ENCODE measurements at regions not wholly inside any gene's neighbourhood (a gene's known extent, or its start where the extent isn't known, plus 50 kb on each side); places are given as distances from the start of the nearest gene placed in this dataset.

- no peak for TF ChIP-seq ESRRA (CRISPR knock-in tag; IDR thresholded peaks at IDR 0.05; ENCODE audit: borderline replicate concordance)
These were observed 147.0 kb downstream of the CAVIN4 start (continued) for GRCh38 chr9:100724886-100725285.

GRCh38 chr9:100725371-100725770, 147.5 kb downstream of the CAVIN4 start:
- Mint-ChIP-seq H3K9me3 (no peaks in the 10 kb centered on the region), H3K4me3 (no peak overlapping the region), H3K4me1 (peaks cover 10% of the 10 kb centered on the region), H3K27me3 (ENCODE audit: low read depth) (no peaks in the 10 kb centered on the region), H3K27ac (no peak overlapping the region), H3K36me3 (no peaks in the 10 kb centered on the region)
- CTCF ChIA-PET = interaction anchor here (1.7 to 1.8 kb wide), 2 partner anchors 393 to 587 kb away, joined by 4 to 5 read pairs; no protein-coding TSS in a partner anchor
- TF ChIP-seq CBFB (CRISPR knock-in tag; IDR thresholded peaks at IDR 0.05; ENCODE audit: low read depth) (no peak), NFE2L1 (CRISPR knock-in tag; IDR thresholded peaks at IDR 0.05) (no peak), CDX4 (CRISPR knock-in tag; IDR thresholded peaks at IDR 0.05; ENCODE audit: borderline replicate concordance) (no peak), ZNF138 (CRISPR knock-in tag; conservative IDR thresholded peaks at IDR 0.05) (no peak), SOX15 (CRISPR knock-in tag; IDR thresholded peaks at IDR 0.05) (no peak), PRRX2 (CRISPR knock-in tag; IDR thresholded peaks at IDR 0.05) (no peak), ATF2 (CRISPR knock-in tag; IDR thresholded peaks at IDR 0.05; ENCODE audit: borderline replicate concordance, low read depth) (no peak), STAT6 (CRISPR knock-in tag; conservative IDR thresholded peaks at IDR 0.05; ENCODE audit: low read depth) (no peak), IRF1 (CRISPR knock-in tag; IDR thresholded peaks at IDR 0.05) (no peak), EMX1 (CRISPR knock-in tag; IDR thresholded peaks at IDR 0.05) (no peak), ZNF219 (CRISPR knock-in tag; IDR thresholded peaks at IDR 0.05; ENCODE audit: borderline replicate concordance) (no peak), SP1 (CRISPR knock-in tag; conservative IDR thresholded peaks at IDR 0.05) (no peak), E2F5 (CRISPR knock-in tag; IDR thresholded peaks at IDR 0.05) (no peak), OVOL2 (CRISPR knock-in tag; IDR thresholded peaks at IDR 0.05; ENCODE audit: borderline replicate concordance) (no peak), ZNF532 (CRISPR knock-in tag; IDR thresholded peaks at IDR 0.05; ENCODE audit: borderline replicate concordance) (no peak), USF1 (CRISPR knock-in tag; IDR thresholded peaks at IDR 0.05) (no peak)
- ATAC-seq = no peak
- no peak for DNase-seq (ENCODE audit: low spot score)
- POLR2A ChIA-PET = no interaction called here

Measured in WTC11 (cell line).